GM12874 (cell line): ENCODE measurements at regions not wholly inside any gene's neighbourhood (a gene's known extent, or its start where the extent isn't known, plus 50 kb on each side); places are given as distances from the start of the nearest gene placed in this dataset.

Experiments used
- CTCF ChIP-seq: IDR thresholded peaks from 2 replicates; pipeline ENCODE4 v1.5.1; 2011; ENCODE audit warnings: low read depth, mild to moderate bottlenecking, control low read depth, low read length, moderate library complexity; ENCODE audit not compliant: insufficient read depth

DNA sequence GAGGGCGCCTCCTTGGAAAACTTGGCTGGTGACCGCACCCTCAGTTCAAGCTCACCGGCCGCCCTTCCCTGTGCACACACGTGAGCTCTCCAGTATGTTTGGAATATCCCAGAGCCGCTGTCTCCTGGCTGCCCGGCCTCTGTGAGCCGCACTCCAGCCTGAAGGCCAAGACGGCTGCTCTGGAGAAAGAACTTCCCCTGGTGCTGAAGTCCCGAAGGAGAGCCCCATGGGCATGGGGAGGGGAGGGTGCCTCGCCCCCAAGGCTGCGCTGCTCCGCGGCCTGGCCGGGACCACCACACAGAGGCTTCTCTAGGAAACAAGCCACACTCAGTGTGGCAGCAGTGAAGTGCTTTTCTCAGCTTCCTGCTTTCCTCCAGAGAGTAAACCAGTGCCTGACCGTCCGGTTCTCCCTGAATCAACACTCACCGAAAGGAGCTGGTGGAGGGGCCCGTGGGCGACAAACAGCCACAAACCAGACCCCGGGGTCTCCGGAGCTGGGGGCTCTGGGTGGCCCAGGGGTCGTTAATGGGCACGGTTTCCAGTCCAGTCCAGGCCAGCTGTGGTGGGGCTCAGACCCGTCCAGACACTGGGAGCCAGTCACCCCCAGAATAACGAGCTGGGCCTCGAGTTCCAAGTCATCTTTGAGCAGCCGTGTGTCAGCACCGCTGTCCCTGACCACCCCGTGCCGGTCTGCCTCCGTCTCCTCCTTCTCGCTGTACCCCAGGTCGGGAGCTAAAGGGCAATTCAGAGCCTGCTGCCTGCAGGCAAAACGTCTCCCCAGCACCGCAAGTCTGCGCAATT lies 87.4 kb upstream of the BHLHE23 start:
- no peak for TF ChIP-seq CTCF

DNA sequence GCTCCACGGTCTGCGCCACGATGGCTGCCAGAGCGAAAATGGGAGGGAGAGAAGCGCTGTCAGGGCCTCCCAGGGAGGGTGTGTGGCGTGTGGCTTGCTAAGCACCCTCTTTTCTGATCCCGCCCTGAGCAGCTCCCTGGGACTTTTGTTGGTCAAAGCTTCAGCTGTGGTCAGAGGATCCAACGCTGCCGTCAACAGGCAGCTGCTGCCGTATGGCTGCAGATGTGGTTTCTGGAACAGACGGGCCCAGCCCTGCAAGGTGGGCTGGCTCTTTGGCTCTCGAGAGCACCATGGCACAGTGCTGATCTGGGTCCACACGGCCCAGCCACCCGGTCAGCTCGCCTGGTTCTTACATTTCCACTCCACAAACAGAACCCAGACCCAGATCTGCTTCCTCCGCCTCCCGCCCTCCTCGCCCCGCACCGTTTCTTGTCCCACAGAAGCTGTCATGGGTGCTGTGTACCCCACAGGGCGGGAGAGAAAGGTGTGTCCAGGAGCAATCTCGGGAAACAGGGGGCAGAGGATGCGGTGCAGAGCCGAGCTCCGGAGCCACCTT lies 86.0 kb upstream of the BHLHE23 start:
- TF ChIP-seq CTCF = no peak

DNA sequence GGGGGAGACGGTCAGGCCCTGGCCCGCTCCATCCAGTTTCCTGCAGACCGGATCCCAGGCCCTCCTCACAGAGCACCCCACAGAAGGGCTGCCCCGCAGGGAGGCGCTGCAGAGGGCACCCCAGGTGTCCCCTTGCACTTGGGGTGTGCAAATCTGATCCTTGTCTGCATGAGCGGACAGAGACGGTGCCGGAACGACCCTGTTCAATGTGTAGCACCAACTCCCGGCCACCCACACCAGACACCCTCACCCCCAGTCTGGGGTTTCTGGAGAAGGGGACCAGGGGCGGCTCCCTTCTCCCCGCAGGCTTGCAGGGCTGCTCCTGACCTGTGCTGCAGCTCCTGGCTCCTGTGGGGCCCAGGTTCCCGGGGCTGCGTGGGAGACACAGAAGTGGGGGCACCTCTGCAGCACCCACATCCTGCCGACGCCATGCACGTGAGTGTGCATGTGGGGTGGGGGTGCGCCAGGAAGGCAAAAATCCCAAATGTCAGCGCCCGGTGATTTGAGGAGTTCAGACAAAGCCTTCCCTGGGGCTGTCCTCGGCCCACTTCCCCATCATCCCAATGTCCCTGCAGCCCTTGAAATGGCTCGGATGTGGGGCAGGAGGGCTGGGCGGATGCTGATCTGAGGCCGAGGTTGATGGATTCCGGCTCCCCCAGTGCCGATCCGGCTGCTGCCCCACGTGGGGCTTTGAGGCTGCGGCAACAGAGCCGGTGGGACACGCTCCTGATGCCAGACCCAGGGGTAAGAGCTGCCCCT lies 85.3 kb upstream of the BHLHE23 start:
- TF ChIP-seq CTCF = no peak

- no peak for TF ChIP-seq CTCF
Measured at GRCh38 chr20:63090682-63091571, 84.2 kb upstream of the BHLHE23 start.

GRCh38 chr20:63090052-63090451 lies 83.3 kb upstream of the BHLHE23 start:
- no peak for TF ChIP-seq CTCF

DNA sequence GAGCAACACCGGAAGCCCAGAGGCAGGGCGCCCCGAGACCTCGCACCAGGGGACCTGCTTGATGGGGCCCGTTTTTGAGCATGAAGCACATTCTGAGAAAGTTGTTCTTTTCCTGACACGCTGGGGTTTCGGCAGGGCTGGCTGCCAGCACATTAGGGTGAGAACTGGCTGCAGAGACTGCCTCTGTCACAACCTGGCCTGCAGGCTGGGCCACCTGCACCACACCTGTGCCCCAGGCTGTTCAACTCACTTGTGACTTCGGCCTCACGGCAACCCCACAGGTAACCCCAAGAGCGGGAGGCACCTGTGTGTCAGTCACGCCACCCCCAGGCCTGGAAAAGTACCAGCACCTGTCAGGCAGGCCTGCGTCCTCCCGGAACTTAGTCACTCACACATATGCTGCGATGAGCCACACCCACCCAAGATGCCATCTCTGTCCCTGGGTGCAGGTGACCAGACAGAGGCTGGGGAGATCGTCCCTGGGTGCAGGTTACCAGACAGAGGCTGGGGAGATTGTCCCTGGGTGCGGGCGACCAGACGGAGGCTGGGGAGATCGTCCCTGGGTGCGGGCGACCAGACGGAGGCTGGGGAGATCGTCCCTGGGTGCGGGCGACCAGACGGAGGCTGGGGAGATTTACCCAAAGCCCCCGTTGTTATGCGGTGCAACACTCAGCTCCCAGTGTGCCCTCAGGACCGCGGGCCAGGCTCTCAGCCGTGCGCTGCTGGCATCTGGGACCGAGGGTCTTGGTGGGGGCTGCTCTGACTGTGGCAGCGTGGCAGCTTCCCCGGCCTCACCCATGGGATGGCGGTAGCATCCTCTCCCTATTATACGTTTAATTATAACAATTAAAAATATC lies 82.5 kb upstream of the BHLHE23 start:
- no peak for TF ChIP-seq CTCF
